ENCODE measurements at regions not wholly inside any gene's neighbourhood (a gene's known extent, or its start where the extent isn't known, plus 50 kb on each side); places are given as distances from the start of the nearest gene placed in this dataset.

DNA sequence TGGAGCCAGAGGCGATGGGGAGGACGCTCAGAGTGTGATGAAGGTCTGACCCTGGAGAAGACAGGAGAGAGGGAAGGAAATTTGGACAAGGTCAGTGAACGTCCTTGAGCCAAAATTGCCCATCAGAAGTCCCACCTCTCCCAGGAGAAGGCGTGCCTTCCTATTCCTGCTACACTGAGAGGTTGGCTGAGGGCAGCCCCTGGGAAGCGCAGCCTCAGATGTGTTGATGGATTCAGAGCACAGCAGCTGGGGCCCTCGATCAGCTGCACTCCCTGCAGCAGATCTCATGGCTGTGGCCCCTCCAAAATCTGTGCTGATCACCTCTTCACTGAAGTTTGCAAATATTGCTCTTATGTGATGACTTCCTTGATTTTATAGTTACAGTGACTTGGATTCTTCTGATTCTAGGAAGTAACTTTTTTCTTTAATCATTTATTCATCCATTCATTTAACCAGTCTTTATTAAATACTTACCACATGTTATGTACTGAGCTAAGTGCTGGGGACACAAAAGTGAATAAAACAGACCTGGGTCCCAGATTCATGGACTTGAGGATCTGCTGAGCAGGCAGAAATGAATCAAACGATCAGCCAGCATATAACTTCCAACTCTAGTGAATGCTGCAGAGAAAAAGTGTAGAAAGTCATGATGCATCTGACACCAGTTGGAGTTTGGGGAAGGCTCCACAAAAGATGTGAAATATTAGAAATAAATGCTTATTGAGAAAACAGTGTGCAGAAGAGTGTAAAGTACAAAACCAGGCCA lies 69.6 kb upstream of the ARMC2 start:
- TF ChIP-seq CTCF (conservative IDR thresholded peaks at IDR 0.05) (no peak), ZFX (IDR thresholded peaks at IDR 0.05) (no peak)
